ENCODE measurements at regions not wholly inside any gene's neighbourhood (a gene's known extent, or its start where the extent isn't known, plus 50 kb on each side); places are given as distances from the start of the nearest gene placed in this dataset.

- Mint-ChIP-seq H3K36me3 (no peaks in the 10 kb centered on the region), H3K9me3 (peaks cover 3% of the 10 kb centered on the region), H3K4me1 (peaks cover 3% of the 10 kb centered on the region), H3K27ac (no peak overlapping the region), H3K4me3 (no peak overlapping the region), H3K27me3 (ENCODE audit: insufficient read depth, low read depth) (no peaks in the 10 kb centered on the region)
- no peaks in the 10 kb centered on the region for H3K27me3 ChIP-seq
- no peak overlapping the region for H2AFZ ChIP-seq (replicated peaks)
- no peak overlapping the region for H3K4me3 ChIP-seq
- H3K9ac ChIP-seq, result no peak overlapping the region
- DNase-seq (ENCODE audit: low spot score), result no peak
- no peaks in the 10 kb centered on the region for H3K36me3 ChIP-seq
- no peaks in the 10 kb centered on the region for H4K20me1 ChIP-seq (ENCODE audit: low read depth)
- no peak overlapping the region for H3K27ac ChIP-seq
- H3K4me2 ChIP-seq, result no peak overlapping the region
- H3F3A ChIP-seq (ENCODE audit: low read depth), result no peaks in the 10 kb centered on the region
- TF ChIP-seq, protein P1, sequence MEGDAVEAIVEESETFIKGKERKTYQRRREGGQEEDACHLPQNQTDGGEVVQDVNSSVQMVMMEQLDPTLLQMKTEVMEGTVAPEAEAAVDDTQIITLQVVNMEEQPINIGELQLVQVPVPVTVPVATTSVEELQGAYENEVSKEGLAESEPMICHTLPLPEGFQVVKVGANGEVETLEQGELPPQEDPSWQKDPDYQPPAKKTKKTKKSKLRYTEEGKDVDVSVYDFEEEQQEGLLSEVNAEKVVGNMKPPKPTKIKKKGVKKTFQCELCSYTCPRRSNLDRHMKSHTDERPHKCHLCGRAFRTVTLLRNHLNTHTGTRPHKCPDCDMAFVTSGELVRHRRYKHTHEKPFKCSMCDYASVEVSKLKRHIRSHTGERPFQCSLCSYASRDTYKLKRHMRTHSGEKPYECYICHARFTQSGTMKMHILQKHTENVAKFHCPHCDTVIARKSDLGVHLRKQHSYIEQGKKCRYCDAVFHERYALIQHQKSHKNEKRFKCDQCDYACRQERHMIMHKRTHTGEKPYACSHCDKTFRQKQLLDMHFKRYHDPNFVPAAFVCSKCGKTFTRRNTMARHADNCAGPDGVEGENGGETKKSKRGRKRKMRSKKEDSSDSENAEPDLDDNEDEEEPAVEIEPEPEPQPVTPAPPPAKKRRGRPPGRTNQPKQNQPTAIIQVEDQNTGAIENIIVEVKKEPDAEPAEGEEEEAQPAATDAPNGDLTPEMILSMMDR (IDR thresholded peaks at IDR 0.05), result no peak
- no peak for TF ChIP-seq EZH2phosphoT487 (IDR thresholded peaks at IDR 0.05)
- no peak for TF ChIP-seq EZH2 (IDR thresholded peaks at IDR 0.05)
- H3K79me2 ChIP-seq (ENCODE audit: low read depth), result no peaks in the 10 kb centered on the region
- H3K4me1 ChIP-seq, result no peaks in the 10 kb centered on the region
- no peaks in the 10 kb centered on the region for H3K9me3 ChIP-seq (ENCODE audit: low read depth)
Observed at GRCh38 chr11:97290464-97291041, 900.7 kb downstream of the JRKL start.

DNA sequence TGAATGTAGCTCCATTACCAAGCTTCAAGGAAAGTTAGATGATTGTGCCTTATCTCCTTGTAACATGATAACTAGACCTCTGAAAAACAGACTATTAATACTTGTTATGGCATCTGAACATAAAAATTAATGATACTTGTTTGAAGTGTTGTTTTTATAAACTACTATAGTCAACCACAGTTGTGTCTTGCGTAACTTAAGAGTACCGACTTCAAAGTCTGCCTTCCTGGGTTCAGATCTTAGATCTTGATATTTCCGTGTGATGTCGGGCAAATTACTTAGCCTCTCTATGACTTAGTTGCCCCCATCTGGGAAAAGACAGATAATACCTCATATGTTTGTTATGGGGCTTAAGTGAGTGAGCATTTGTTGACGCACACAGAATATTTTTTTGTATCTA, 906.5 kb downstream of the JRKL start:
- Mint-ChIP-seq H3K4me3 (no peak overlapping the region), H3K27me3 (ENCODE audit: insufficient read depth, low read depth) (no peaks in the 10 kb centered on the region), H3K4me1 (no peaks in the 10 kb centered on the region), H3K27ac (no peak overlapping the region), H3K9me3 (peaks cover 3% of the 10 kb centered on the region), H3K36me3 (no peaks in the 10 kb centered on the region)
- no peaks in the 10 kb centered on the region for H3K4me1 ChIP-seq
- H3K79me2 ChIP-seq (ENCODE audit: low read depth), result no peaks in the 10 kb centered on the region
- no peak for TF ChIP-seq EZH2 (IDR thresholded peaks at IDR 0.05)
- TF ChIP-seq, protein P1 (IDR thresholded peaks at IDR 0.05), result no peak
- TF ChIP-seq EZH2phosphoT487 (IDR thresholded peaks at IDR 0.05), result no peak
- H3K4me2 ChIP-seq, result no peak overlapping the region
- H4K20me1 ChIP-seq (ENCODE audit: low read depth), result no peaks in the 10 kb centered on the region
- H3K4me3 ChIP-seq, result no peak overlapping the region
- H3K9ac ChIP-seq, result no peak overlapping the region
- no peak overlapping the region for H3K27ac ChIP-seq
- no peaks in the 10 kb centered on the region for H3F3A ChIP-seq (ENCODE audit: low read depth)
- no peak overlapping the region for H2AFZ ChIP-seq (replicated peaks)
- DNase-seq (ENCODE audit: low spot score), result no peak
- no peaks in the 10 kb centered on the region for H3K27me3 ChIP-seq
- no peaks in the 10 kb centered on the region for H3K9me3 ChIP-seq (ENCODE audit: low read depth)
- H3K36me3 ChIP-seq, result no peaks in the 10 kb centered on the region

DNA sequence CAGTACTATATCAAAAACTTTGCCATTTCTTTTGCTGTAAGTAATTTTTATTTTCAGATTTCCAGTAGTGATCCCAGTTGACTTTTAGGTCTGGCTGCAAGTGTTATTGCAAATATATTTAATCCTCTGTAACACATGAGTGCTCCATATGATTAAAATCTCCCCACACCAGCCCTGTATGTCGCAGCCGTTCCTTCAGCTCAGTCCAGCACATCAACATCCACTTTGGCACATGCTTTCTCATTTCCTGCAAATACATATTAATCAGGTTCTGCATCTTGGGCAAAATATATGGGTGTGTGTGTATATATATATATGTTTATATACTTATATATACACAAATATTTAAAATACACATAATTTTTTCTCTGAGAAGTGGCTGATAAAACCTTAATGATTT, 919.5 kb downstream of the JRKL start:
- Histone ChIP-seq H3K27ac (no peak overlapping the region), H3K4me2 (no peak overlapping the region), H3K4me1 (no peaks in the 10 kb centered on the region), H3K9me3 (ENCODE audit: low read depth) (no peaks in the 10 kb centered on the region), H3K79me2 (ENCODE audit: low read depth) (no peaks in the 10 kb centered on the region), H3K9ac (no peak overlapping the region), H3K36me3 (no peaks in the 10 kb centered on the region), H2AFZ (replicated peaks) (no peak overlapping the region), H3F3A (ENCODE audit: low read depth) (no peaks in the 10 kb centered on the region), H3K27me3 (no peaks in the 10 kb centered on the region), H3K4me3 (no peak overlapping the region), H4K20me1 (ENCODE audit: low read depth) (no peaks in the 10 kb centered on the region)
- Mint-ChIP-seq H3K36me3 (no peaks in the 10 kb centered on the region), H3K27me3 (ENCODE audit: insufficient read depth, low read depth) (no peaks in the 10 kb centered on the region), H3K9me3 (no peaks in the 10 kb centered on the region), H3K27ac (no peak overlapping the region), H3K4me1 (no peaks in the 10 kb centered on the region), H3K4me3 (no peak overlapping the region)
- TF ChIP-seq EZH2phosphoT487 (IDR thresholded peaks at IDR 0.05) (no peak), EZH2 (IDR thresholded peaks at IDR 0.05) (no peak)
- TF ChIP-seq, protein P1 (IDR thresholded peaks at IDR 0.05), result no peak
- no peak for DNase-seq (ENCODE audit: low spot score)
